GM23338 (cell line): ENCODE measurements at regions not wholly inside any gene's neighbourhood (a gene's known extent, or its start where the extent isn't known, plus 50 kb on each side); places are given as distances from the start of the nearest gene placed in this dataset.

Experiments used
- ATAC-seq: fragments of 200-7000 bp; cut with Tn5 transposase; 3 replicates; pipeline ENCODE4 v1.9.1; 2020
- DNase-seq: peaks from one replicate; pipeline ENCODE4 v3.0.0-alpha.2; 2015; ENCODE audit warnings: low spot score
- H2AFZ ChIP-seq: fragments of 200-600 bp; sonication (generic); 2 replicates; pipeline ENCODE4 v1.8.0; 2016; ENCODE audit warnings: antibody characterized with exemption, mild to moderate bottlenecking, moderate library complexity
- H3F3A ChIP-seq: fragments of 200-600 bp; sonication (generic); replicated peaks from 2 replicates; pipeline ENCODE4 v1.8.0; 2017; ENCODE audit warnings: antibody characterized with exemption, mixed run types, low read depth
- H3K27ac ChIP-seq: fragments of 200-600 bp; sonication (generic); 2 replicates; pipeline ENCODE4 v1.6.1; 2016; ENCODE audit warnings: low read depth
- H3K27me3 ChIP-seq: fragments of 200-600 bp; sonication (generic); 2 replicates; pipeline ENCODE4 v1.8.0; 2016; ENCODE audit warnings: mild to moderate bottlenecking, mixed run types, moderate library complexity; ENCODE audit not compliant: insufficient read depth
- H3K36me3 ChIP-seq: fragments of 200-600 bp; sonication (generic); 2 replicates; pipeline ENCODE4 v1.8.0; 2016; ENCODE audit warnings: mild to moderate bottlenecking; ENCODE audit not compliant: insufficient read depth
- H3K4me1 ChIP-seq: fragments of 200-600 bp; sonication (generic); 2 replicates; pipeline ENCODE4 v1.8.0; 2016; ENCODE audit warnings: mild to moderate bottlenecking, moderate library complexity; ENCODE audit not compliant: insufficient read depth
- H3K4me2 ChIP-seq: fragments of 200-600 bp; sonication (generic); 2 replicates; pipeline ENCODE4 v1.7.1; 2017; ENCODE audit warnings: mixed run types
- H3K4me3 ChIP-seq: fragments of 200-600 bp; sonication (generic); 2 replicates; pipeline ENCODE4 v1.6.1; 2016; ENCODE audit warnings: mixed run types
- H3K79me2 ChIP-seq: fragments of 200-600 bp; sonication (generic); replicated peaks from 2 replicates; pipeline ENCODE4 v1.8.0; 2017; ENCODE audit warnings: mild to moderate bottlenecking; ENCODE audit not compliant: insufficient read depth
- H3K9me2 ChIP-seq: fragments of 200-600 bp; sonication (generic); 2 replicates; pipeline ENCODE4 v1.8.0; 2017; ENCODE audit not compliant: insufficient read depth
- H4K20me1 ChIP-seq: fragments of 200-600 bp; sonication (generic); replicated peaks from 2 replicates; pipeline ENCODE4 v1.8.0; 2017; ENCODE audit warnings: mild to moderate bottlenecking; ENCODE audit not compliant: insufficient read depth
- H3K27ac Mint-ChIP-seq: 2 replicates; pipeline ENCODE4 v1.8.0; 2020; ENCODE audit warnings: inconsistent platforms, mild to moderate bottlenecking, moderate library complexity, mixed read lengths
- H3K27me3 Mint-ChIP-seq: 3 replicates; pipeline ENCODE4 v1.8.0; 2022; ENCODE audit warnings: low read depth, mild to moderate bottlenecking, moderate library complexity, mixed read lengths, inconsistent platforms; ENCODE audit not compliant: insufficient read depth, poor library complexity
- H3K36me3 Mint-ChIP-seq: 3 replicates; pipeline ENCODE4 v1.8.0; 2021; ENCODE audit warnings: low read depth, mild to moderate bottlenecking, inconsistent platforms, moderate library complexity, mixed read lengths
- H3K4me1 Mint-ChIP-seq: 3 replicates; pipeline ENCODE4 v1.8.0; 2020; ENCODE audit warnings: mild to moderate bottlenecking, inconsistent platforms, mixed read lengths
- H3K4me3 Mint-ChIP-seq: 3 replicates; pipeline ENCODE4 v1.8.0; 2021; ENCODE audit warnings: moderate library complexity, mild to moderate bottlenecking, inconsistent platforms, mixed read lengths
- H3K9me3 Mint-ChIP-seq: 3 replicates; pipeline ENCODE4 v1.8.0; 2020; ENCODE audit warnings: moderate library complexity, mild to moderate bottlenecking, inconsistent platforms, mixed read lengths
- CREB1 ChIP-seq: fragments of 250-450 bp; sonication (Bioruptor Pico); IDR thresholded peaks from 2 replicates; pipeline ENCODE4 v1.5.0; 2020; ENCODE audit warnings: low read depth, mild to moderate bottlenecking, moderate library complexity
- EZH2phosphoT487 ChIP-seq: fragments of 200-600 bp; sonication (generic); IDR thresholded peaks from one replicate; pipeline ENCODE4 v1.8.1; 2018; ENCODE audit warnings: antibody characterized with exemption; ENCODE audit not compliant: unreplicated experiment
- JUNB ChIP-seq: IDR thresholded peaks from one replicate; pipeline ENCODE4 v1.6.1; 2016; ENCODE audit warnings: antibody characterized with exemption; ENCODE audit not compliant: unreplicated experiment
- NANOG ChIP-seq: IDR thresholded peaks from 2 replicates; pipeline ENCODE4 v1.6.1; 2016; ENCODE audit warnings: antibody characterized with exemption, borderline replicate concordance
- POLR2AphosphoS5 ChIP-seq: IDR thresholded peaks from 2 replicates; pipeline ENCODE4 v1.6.1; 2016; ENCODE audit warnings: antibody characterized with exemption, low read depth
- REST ChIP-seq: IDR thresholded peaks from one replicate; pipeline ENCODE4 v1.6.1; 2018; ENCODE audit warnings: antibody characterized with exemption; ENCODE audit not compliant: unreplicated experiment
- STAT1 ChIP-seq: IDR thresholded peaks from one replicate; pipeline ENCODE4 v1.6.1; 2016; ENCODE audit warnings: antibody characterized with exemption; ENCODE audit not compliant: unreplicated experiment
- ZNF114 ChIP-seq: fragments of 250-450 bp; sonication (Bioruptor Pico); IDR thresholded peaks from 2 replicates; pipeline ENCODE4 v1.5.0; 2020; ENCODE audit warnings: mild to moderate bottlenecking, moderate library complexity
- ZNF331 ChIP-seq: fragments of 250-450 bp; sonication (Bioruptor Pico); IDR thresholded peaks from 2 replicates; pipeline ENCODE4 v1.5.0; 2020; ENCODE audit warnings: low read depth, mild to moderate bottlenecking, moderate library complexity
- TF ChIP-seq, protein P1 (sequence below): IDR thresholded peaks from 2 replicates; pipeline ENCODE4 v1.6.1; 2016; ENCODE audit warnings: antibody characterized with exemption
- TF ChIP-seq, protein P2 (sequence below), 2 experiments: fragments of 200-600 bp in 1 of 2; sonication (generic) in 1 of 2; conservative IDR thresholded peaks; 2 replicates each; pipeline versions ENCODE4 v1.5.1 to v1.6.1; 2016 to 2017; ENCODE audit warnings: antibody characterized with exemption in 2 of 2, low read depth in 2 of 2, mild to moderate bottlenecking in 2 of 2, moderate library complexity in 1 of 2

- no peak for TF ChIP-seq REST
- TF ChIP-seq, protein P1, sequence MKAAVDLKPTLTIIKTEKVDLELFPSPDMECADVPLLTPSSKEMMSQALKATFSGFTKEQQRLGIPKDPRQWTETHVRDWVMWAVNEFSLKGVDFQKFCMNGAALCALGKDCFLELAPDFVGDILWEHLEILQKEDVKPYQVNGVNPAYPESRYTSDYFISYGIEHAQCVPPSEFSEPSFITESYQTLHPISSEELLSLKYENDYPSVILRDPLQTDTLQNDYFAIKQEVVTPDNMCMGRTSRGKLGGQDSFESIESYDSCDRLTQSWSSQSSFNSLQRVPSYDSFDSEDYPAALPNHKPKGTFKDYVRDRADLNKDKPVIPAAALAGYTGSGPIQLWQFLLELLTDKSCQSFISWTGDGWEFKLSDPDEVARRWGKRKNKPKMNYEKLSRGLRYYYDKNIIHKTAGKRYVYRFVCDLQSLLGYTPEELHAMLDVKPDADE = no peak
These were observed 181.3 kb downstream of the LIG4 start (continued) for GRCh38 chr13:108033800-108034707.

GRCh38 chr13:108031865-108032264 lies 183.5 kb downstream of the LIG4 start:
- no peak overlapping the region for H3K4me3 ChIP-seq
- no peaks in the 10 kb centered on the region for H3F3A ChIP-seq
- no peak overlapping the region for H3K27ac Mint-ChIP-seq
- H3K4me2 ChIP-seq = peak overlapping the region; percentile 34; the same call in 1 of the 2 replicates
- no peak overlapping the region for H3K27ac ChIP-seq
- H3K4me3 Mint-ChIP-seq = no peak overlapping the region
- peak overlapping the region; percentile 30; the same call in 1 of the 2 replicates for H2AFZ ChIP-seq
- DNase-seq (peak; percentile 53), ATAC-seq (peak; percentile 81)
- H4K20me1 ChIP-seq = no peaks in the 10 kb centered on the region
- no peaks in the 10 kb centered on the region for H3K36me3 ChIP-seq
- H3K9me2 ChIP-seq = no peaks in the 10 kb centered on the region; the same call in 1 of the 2 replicates
- no peaks in the 10 kb centered on the region for H3K79me2 ChIP-seq
- no peaks in the 10 kb centered on the region for H3K27me3 ChIP-seq
- H3K4me1 ChIP-seq = peaks cover 21% of the 10 kb centered on the region
- H3K27me3 Mint-ChIP-seq = no peaks in the 10 kb centered on the region
- peaks cover 29% of the 10 kb centered on the region for H3K4me1 Mint-ChIP-seq
- H3K9me3 Mint-ChIP-seq = no peaks in the 10 kb centered on the region
- no peaks in the 10 kb centered on the region for H3K36me3 Mint-ChIP-seq
- TF ChIP-seq NANOG (no peak), REST (no peak), STAT1 (no peak), CREB1 (CRISPR knock-in tag) (no peak), ZNF331 (CRISPR knock-in tag) (no peak), ZNF114 (CRISPR knock-in tag) (no peak), POLR2AphosphoS5 (no peak), EZH2phosphoT487 (no peak), JUNB (no peak)
- TF ChIP-seq, protein P1 = no peak
- TF ChIP-seq, protein P2, sequence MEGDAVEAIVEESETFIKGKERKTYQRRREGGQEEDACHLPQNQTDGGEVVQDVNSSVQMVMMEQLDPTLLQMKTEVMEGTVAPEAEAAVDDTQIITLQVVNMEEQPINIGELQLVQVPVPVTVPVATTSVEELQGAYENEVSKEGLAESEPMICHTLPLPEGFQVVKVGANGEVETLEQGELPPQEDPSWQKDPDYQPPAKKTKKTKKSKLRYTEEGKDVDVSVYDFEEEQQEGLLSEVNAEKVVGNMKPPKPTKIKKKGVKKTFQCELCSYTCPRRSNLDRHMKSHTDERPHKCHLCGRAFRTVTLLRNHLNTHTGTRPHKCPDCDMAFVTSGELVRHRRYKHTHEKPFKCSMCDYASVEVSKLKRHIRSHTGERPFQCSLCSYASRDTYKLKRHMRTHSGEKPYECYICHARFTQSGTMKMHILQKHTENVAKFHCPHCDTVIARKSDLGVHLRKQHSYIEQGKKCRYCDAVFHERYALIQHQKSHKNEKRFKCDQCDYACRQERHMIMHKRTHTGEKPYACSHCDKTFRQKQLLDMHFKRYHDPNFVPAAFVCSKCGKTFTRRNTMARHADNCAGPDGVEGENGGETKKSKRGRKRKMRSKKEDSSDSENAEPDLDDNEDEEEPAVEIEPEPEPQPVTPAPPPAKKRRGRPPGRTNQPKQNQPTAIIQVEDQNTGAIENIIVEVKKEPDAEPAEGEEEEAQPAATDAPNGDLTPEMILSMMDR (conservative IDR thresholded peaks at IDR 0.05; ENCODE audit: low read depth in 2 of 2) = no peak
